HEK293T (cell line): ENCODE measurements at regions not wholly inside any gene's neighbourhood (a gene's known extent, or its start where the extent isn't known, plus 50 kb on each side); places are given as distances from the start of the nearest gene placed in this dataset.

ENCODE experiments used
- ARNT ChIP-seq: fragments of 450-650 bp; IDR thresholded peaks from 2 replicates; pipeline ENCODE4 v1.6.1; 2017; ENCODE audit warnings: mild to moderate bottlenecking
- BHLHE40 ChIP-seq: fragments of 450-650 bp; IDR thresholded peaks from 2 replicates; pipeline ENCODE4 v1.6.1; 2016; ENCODE audit warnings: mild to moderate bottlenecking, moderate library complexity, borderline replicate concordance
- FOXM1 ChIP-seq: fragments of 450-650 bp; IDR thresholded peaks from 2 replicates; pipeline ENCODE4 v1.6.1; 2017; ENCODE audit warnings: mild to moderate bottlenecking, borderline replicate concordance
- SP1 ChIP-seq: fragments of 450-650 bp; IDR thresholded peaks from 2 replicates; pipeline ENCODE4 v1.6.1; 2017
- SUZ12 ChIP-seq: fragments of 450-650 bp; IDR thresholded peaks from 2 replicates; pipeline ENCODE4 v1.6.1; 2016; ENCODE audit warnings: mild to moderate bottlenecking
- ZNF384 ChIP-seq: fragments of 450-650 bp; IDR thresholded peaks from 2 replicates; pipeline ENCODE4 v1.6.1; 2016

GRCh38 chr7:121755286-121755685 lies 117.7 kb upstream of the PTPRZ1 start:
- TF ChIP-seq BHLHE40: no peak
- TF ChIP-seq ZNF384: no peak
- TF ChIP-seq SUZ12: no peak
- no peak for TF ChIP-seq ARNT
- TF ChIP-seq FOXM1: no peak
- TF ChIP-seq SP1: no peak
